Fibroblast of skin of right biceps (primary cell): ENCODE measurements at regions not wholly inside any gene's neighbourhood (a gene's known extent, or its start where the extent isn't known, plus 50 kb on each side); places are given as distances from the start of the nearest gene placed in this dataset.

Experiments used
- DNase-seq: peaks from one replicate; pipeline ENCODE4 v3.0.0-alpha.2; 2013

DNA sequence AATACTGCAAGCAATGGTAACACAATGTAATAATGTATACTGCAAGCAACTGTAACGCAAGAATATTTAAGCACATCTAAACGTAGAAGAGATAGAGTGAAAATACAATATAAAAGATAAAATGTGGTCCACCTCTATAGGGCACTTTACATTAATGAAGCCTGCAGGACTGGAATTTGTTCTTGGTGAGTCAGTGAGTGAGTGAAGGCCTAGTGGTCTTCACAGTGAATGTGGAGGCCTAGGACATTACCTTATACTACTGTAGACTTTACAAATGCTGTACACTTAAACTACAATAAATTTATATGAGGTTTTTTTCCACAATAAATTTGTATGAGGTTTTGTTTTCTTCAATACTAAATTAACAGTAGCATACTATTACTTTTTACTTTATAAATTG lies 287.4 kb upstream of the SNX7 start:
- peak; percentile 16 for DNase-seq

DNA sequence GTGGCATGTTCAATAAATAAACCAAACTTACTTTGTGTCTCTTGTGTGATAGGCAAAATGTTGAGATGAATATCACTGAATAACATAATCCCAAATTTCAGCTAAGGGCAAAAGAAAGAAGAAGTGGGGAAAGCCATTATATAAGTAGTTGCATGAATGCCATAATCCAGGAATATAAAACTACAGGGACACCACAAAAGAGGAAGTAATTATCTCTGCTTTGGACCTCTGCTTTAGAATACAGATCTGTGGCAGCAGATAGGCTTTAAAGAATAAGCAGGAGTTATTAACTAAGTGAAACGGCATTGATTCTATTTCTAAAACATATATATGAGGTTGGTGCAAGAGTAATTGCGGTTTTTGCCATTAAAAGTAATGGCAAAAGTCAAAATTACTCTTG lies 288.5 kb upstream of the SNX7 start:
- DNase-seq = no peak

DNA sequence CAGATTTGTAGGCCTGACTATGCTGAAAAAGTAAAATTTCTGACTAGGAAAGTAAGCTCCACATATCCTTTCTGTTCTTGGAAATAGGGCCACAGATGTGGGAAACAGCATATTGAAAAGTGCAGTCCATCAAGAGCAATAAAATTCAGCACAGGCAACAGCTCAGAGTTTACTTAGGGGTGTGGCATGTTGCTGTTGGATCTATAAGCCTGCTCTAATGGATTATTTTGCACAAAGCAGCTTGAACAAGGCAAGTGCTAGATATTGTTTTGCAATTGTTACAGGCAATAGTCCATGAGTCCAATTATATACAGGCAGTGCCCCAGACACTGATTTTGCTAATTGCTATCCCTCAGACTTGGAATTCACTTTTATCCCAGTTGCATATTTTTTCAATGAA lies 289.8 kb upstream of the SNX7 start:
- DNase-seq = no peak

DNA sequence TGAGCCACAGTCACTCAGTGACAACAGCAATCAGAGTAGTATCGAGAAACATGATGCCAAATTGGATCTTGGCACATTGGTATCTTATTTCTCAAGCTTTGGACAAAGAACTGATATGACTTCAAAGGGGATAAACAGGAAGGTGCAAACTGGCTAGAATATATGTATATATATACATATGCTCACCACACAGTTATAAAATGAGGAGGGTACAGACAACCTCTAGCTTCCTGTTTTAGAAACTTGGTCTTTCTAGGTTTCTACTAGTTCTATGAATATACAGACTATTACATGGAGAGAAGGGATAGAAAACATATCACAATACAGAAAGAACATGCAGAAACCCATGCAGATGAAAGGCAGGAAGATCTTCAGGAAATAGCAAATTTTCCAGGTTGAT lies 292.1 kb upstream of the SNX7 start:
- no peak for DNase-seq

DNA sequence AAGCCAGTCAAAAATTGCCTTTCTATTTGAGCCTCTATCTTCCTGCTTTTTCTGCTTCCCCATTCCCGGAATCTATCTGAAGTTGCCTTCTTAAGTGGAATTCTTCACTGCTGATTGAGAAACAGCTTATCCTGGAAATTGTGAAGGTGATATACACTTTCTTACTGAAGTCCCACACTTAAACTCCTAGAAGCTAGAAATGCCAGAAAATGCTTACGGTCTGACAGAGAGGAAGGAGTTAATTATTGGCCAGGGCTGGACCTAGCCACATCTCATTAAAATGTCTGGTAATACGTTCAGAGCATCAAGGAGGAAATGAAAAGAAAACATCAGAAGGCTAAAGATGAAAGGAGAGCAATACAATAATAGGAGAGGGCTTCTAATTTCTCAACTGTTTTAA lies 292.5 kb upstream of the SNX7 start:
- no peak for DNase-seq

DNA sequence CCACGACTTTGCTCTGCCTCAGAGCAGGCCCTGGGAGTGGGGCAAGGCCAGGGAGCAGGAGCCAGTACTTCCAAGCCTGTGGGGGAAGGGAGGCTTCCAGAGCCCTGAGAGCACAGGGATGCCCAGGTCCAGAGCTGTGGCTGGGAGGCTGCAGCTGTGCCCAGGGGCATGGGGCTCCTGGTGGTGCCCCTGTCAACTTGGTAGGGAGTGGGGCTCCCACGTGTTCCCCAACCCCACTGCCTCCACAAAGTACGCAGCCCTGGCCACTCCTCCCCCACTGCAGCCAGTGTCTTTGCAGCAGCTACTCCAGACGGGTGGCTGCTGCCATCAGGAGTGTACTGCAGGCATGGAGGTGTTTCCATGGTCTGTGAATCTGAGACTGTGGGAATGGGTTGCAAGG lies 294.1 kb upstream of the SNX7 start:
- no peak for DNase-seq

DNA sequence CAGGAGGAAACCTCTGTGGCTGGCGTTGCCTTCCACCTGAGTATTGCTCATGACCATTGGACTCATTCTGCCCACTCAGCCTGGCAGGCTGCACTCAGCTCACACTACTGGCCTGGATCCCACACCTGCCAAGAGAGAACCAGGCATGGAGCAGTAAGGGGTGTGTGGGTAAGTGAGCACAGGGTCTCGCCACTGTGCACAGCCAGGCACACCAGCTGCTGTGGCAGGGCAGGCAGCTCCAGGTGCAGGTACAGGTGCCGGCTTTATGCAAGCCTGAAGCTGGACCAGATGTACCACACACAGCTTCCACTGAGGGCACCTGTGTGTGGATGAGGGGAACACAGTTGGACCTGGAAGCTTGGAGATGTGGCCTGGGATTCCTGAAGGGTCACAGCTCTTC lies 295.2 kb upstream of the SNX7 start:
- no peak for DNase-seq

DNA sequence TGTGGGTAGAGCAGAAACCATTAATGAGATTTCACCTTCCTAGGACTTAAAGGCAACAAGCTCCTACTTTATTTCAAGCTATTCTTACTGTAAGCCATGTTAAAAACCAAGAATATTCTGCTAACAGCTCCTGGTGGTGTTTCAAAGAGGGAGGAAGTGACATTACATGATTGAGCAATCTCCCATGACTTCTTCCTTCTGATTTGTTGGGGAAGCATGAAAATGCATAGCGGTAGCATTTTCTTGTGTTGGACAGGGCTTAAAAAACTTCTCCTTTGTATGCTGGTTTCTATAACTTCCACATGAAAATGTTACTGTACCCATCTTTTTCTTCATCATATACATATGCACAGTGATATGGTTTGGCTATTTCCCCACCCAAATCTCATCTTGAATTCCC lies 297.0 kb upstream of the SNX7 start:
- no peak for DNase-seq

DNA sequence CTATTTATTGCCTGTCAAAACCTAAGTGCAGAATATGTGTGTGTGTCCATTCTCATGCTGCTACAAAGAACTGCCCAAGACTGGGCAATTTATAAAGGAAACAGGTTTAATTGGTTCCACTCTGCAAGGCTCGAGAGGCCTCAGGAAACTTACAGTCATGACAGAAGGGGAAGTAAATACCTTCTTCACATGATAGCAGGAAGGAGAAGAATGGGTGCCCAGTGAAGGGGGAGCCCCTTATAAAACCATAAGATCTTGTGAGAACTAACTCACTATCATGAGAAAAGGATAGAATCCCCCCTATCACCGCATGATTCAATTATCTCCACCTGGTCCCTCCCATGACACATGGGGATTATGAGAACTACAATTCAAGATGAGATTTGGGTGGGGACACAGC lies 300.7 kb upstream of the SNX7 start:
- DNase-seq = no peak

DNA sequence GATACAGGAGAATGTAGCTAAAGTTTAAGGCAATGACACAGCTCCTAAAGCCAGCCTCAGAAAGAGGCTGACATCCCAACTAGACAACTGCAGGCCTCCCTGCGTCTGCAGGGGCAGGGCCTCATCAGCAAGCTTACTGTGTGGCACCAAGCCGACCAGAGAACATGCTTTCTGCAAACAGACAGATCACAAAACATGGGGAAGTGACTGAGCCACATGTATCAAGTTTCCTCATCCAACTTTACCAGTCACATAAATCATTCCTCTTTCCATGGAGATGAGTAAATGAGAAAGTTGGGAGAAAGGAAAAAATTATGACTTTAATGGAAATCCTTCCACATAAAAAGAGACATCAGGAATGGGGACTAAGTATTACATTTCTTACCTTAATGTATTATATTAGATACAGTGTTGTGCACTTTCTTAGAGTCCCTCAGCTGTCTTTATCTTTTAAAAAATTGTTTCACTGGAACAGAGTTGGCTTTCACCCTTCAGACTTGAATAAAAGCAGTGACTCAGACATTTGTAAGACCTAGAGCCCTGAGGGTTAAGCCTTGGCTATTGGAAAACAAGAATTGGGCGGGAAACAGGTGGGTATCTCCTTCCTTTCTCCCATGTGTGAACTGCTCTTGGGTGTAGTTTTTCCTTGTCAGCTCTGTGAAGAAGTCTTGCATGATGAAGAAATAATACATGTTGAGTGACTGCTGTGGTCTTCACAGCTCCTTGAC lies 305.7 kb upstream of the SNX7 start:
- DNase-seq = peak; percentile 69

DNA sequence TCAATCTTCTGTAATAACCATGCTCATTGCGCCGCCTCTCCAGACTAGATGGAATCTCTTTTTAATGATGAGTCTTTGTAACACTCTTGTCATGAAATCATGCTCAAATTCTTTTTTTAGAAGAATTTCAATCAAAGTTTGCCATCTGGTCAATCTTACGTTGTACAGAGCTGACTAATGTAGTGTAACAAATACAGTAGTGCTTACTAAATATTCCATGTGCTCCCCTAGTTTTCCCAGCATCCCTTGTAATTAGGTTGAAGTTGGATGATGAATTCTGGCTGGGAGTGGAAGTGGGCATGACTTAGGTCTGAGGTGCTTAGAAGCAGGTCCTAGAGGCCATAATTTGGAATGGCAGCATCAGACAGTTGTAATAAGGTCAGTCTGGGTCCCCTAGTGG lies 309.1 kb upstream of the SNX7 start:
- no peak for DNase-seq

DNA sequence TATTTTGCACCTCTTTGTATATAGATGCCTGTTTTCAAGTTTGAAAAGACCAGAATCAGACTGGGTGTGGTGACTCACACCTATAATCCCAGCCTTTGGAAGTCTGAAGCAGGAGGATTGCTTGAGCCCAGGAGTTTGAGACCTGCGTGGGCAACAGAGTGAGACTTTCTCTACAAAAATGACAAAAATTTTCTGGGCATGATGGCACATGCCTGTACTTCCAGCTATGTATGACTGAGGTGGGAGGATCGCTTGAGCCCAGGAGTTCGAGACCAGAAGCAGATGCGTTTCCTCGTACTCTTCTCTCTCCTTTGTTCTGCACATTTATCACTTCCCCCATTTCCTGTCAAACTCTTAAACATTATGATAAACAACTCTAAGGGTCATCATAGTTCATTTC lies 310.0 kb upstream of the SNX7 start:
- DNase-seq = no peak

DNA sequence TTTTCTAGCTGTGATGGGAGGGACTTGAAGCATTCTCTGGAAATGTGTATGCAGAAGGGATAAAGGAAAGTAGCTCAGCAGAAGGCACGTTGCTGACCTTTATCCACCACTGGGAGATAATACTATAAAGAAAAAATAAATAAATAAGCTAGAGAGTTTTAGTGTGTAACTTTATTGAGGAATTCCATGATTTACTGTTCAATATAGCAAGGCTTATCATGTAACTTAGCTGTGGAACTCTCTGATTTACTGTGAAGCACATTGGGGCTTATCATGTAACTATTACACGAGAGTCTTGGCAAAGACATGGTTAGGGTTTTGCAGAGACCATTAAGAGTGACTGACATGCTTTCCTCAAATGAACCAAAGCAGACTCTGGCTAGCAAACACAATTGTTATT lies 316.1 kb upstream of the SNX7 start:
- DNase-seq = no peak

DNA sequence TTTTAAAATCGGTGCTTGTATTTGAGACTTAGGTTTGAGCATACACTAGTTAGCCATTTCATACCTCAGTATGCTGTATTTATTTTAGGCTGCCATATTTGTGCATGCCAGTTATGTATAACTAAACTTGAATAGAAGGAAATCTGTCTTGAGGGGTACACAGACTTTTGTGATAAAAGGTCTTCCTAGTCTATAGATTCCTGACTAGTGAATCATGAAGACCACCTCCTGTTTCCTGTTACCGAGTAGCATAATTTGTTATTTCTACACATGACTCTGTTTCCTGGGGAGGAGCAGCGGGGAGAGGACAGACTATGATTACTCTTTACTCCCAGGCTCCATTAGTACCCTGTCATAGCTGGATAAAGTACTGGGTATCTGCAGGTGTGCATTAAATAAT lies 316.8 kb upstream of the SNX7 start:
- peak; percentile 51 for DNase-seq

DNA sequence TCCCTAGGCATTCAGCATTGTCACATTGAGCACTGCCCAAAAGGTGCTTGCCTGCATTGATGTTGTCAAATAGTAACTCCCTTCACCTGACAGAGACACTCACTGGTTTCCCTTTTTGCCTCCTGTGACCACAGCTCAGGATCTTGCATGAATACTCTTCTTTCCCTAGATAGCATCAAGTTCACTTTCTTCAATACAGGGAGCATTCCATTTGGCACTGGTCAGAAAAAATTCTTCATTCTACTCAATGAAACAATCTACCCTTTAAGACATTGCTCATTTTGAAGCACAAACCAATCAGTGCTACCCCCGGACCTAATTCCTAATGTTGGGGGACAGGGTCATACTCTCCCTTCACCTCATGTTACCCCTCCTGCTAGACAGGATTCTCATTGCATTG lies 319.0 kb upstream of the SNX7 start:
- peak; percentile 69 for DNase-seq

DNA sequence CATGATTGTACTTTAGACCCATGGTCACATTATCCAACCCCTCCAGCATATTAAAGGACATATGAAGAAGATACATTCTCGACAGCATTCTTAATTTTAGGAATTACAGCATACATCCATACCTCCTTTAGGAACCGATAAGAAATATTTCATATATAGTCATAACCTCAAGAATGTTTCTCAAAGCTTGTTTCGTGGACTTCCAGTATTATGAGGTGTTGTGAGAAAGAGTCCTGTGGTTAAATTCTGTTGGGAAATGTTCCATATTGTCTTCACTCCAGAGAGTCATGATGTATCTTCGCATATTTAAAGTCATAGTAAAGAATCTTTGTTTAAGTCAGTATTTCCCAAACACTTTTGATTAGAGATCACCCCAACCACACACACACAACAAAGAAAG lies 321.0 kb upstream of the SNX7 start:
- peak; percentile 97 for DNase-seq

DNA sequence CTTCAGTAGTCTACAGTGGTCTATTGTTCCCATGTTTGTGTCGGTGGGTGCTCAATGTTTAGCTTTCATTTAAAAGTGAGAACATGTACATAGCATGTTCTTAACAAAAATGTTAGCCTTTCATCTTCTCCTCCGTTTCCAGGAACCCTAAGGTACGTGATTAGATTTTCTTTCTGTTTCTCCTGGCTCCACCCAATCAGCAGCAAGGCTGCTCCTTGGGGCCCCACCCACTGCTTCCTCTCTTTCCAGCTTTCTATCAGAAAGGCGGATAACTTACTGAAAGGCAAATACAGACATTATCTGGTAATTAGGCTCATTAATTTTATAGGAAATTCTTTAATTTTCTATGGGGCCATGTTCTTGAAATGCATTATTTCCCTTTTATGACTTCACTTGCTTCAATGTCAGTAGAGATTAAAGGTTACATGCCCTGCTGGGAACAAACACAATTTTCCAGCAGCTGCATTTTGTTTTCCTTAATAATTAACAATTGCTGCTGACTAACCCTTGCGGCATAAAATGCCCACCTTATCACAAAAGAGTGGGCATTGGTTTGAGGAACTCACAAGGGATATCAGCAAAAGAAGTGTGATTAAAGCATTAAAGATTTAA lies 324.9 kb upstream of the SNX7 start:
- DNase-seq = no peak

DNA sequence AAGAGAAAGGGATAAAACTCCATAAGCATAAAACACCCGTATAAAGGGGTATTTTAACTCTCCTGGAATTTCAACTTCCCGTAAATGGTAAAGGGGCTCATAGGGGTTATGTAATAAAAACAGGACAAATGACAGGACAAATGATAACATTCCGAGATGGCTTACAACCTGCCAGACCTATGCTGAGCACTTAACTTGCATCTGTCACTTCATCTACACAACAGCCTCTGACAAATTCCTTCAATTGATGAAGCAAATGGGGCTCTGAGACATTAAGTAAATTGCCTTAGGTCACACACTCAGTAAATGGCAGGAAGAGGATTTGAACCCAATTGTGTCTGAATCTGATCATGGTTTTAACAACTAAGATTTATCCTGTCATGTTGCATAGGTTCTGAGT lies 327.6 kb upstream of the SNX7 start:
- no peak for DNase-seq

DNA sequence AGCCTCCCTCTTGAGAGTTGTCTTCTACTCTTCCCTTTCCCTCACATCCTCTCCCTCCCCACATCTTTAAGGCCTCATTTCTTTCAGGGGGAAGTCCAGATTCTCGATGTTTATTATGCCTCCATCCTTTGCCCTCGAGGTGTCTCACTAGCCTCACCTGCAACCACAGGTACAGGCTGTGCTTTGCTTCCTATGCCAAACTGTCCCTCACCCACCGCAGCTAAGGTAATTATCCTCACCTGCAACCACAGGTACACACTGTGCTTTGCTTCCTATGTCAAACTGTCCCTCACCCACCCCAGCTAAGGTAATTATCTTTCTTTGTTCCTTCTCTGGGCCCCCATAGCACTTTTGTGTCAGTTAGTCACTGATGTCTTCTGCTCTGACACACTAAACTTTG lies 328.1 kb upstream of the SNX7 start:
- DNase-seq = no peak

DNA sequence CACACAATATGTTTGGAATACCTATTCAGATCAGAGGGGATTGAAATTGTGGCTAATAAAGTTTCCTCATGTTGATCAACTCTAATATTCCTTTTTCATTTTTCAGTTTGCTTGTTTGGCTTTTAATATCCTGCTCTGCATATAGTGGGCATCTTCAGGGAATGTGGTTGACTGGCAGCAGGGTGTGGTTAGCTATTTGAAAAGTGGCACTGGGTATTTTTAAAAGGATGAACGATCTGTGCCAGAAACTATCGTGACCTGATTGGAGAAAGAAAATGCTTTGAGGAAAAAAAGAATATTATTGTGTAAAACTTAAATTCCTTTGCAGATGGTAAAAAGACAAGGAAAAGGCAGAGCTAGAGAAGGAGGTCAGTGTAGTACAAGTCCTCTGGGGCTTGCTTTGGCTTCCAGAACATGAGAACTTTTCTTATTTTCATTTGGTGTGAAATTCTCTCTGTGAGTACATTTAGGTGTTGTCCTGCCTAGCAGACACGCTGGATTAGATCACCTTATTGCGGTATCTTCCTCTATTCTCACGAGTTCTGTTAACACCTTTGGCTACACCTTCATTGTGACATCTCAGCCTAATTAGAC lies 329.7 kb upstream of the SNX7 start:
- no peak for DNase-seq

DNA sequence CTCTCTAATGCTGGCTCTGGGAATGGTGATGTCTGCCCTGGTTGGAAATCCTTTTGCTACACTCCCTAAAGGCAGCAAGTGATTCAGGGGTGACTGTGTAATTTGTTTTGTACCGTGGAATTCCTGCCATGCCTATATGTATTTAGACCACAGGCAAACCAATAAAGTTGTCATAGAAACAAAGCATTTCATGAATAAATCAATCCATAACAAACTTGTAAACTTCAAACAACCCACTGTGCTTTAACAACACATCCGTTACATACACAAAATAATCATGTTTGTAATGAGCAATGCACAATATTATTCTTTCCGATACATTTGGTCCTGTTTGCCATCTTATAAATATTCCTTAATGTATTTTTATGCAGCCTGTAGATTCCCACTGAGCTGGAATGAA lies 330.3 kb upstream of the SNX7 start:
- peak; percentile 72 for DNase-seq

DNA sequence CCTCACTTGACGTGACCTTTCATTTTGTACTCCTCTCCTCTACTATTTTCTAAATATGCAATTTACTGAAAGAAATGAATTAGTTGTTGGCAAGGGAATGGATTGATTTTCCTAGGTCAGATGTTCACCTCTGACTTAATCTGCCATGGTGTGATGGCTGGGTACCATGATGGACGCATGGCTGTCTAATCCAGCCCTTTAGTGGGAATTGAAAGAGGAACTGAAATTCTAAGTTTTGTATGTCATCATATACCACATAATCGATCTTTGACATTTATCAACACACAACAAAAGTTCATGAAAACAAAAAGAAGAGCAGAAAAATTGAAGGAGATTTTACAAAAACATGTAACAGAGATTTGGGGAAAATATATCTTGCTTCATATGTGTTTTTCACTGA lies 331.3 kb upstream of the SNX7 start:
- DNase-seq = no peak

DNA sequence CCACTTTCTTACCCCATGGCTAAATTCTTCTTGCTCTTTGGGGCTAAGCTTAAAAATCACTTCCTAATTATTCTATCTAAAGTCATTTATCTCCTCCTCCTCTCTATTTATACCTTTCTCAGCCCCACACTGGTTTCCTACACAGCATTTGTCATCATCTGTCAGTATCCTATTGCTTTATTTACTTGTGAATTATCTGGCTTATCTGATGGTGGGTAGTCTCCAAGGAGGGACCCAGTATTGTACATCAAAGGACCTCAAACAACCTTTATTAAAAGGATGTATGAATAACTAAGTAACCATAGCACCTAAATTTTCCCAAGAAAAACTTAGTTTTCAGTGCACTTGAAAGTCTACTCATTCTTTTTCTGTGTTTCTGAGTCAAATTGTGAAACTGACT lies 332.7 kb upstream of the SNX7 start:
- DNase-seq = no peak

DNA sequence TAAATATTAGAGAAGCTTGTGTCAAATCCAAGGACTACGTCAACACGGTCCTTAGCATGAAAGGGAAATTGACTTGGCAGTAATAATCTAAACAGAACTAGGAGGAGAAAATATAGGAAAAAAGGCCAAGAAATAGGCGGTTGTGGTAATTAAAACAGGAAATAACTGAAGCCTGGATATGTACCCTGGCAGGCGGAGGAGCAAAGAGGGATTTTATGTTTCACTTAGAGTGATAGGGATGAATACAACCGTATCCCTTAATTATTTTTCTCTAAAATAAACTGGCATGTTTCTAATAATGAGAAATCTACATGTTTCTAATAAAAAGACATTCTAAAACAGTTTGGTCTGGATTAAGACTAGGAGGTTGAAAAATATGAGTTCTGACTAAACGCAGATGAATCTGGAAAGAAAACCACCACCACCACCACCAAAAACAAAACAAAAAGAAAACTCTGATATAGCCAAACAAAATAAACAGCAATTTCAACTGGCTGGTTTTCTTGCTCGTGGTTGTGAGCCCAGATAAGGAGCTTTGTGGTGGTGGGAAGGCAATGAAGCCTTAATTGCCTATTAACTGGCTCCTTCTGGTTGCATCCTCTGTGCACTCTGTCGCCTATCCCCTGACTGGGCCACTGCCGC lies 334.2 kb upstream of the SNX7 start:
- peak; percentile 85 for DNase-seq
